GM19438 (cell line): ENCODE measurements at regions not wholly inside any gene's neighbourhood (a gene's known extent, or its start where the extent isn't known, plus 50 kb on each side); places are given as distances from the start of the nearest gene placed in this dataset.

Experiments
- ATAC-seq: cut with Tn5 transposase; IDR thresholded peaks from one replicate; pipeline ENCODE4 v1.9.1; 2021; ENCODE audit warnings: low read depth; ENCODE audit not compliant: unreplicated experiment

GRCh38 chr18:40450751-40451150, 1504.3 kb upstream of the PIK3C3 start:
- no peak for ATAC-seq

DNA sequence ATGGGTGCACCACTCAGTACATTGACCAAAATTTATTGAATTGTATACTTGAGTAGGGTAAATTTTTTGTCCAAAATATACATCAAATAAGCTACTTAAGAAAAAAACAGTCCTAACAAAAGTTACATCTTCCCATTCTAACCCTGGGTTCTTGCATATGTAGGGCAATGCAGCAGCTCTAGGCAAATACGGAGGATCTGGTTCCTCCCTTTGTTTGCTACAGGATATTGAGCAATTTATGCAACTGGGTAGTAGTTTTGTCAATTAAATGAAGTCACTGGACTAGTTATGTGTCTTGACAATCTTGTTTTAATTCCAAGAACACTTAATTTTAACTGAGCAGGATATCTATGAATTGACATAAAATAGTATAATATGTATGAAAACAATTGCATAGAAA, 1507.2 kb upstream of the PIK3C3 start:
- ATAC-seq: no peak

DNA sequence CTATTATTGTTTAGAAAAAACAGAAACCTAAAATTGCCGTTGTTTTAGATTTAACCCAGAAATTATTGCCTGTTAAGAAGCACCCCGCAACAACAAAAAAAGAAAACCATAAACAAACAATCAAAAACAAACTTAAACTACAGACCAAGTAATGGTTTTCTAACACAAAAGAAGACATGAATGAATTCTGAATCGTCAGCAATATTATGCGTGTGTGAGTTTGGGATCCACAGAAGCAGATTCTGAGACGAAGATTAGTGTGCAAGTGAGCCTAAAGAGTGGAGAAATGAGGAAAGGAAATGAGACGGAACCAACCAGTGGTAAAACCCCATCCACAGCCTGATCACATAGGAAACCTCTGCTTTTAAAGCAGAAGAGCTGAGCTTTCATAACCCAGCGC, 1514.9 kb upstream of the PIK3C3 start:
- no peak for ATAC-seq

- ATAC-seq: no peak
These were observed 1517.5 kb upstream of the PIK3C3 start for GRCh38 chr18:40437517-40437916.

DNA sequence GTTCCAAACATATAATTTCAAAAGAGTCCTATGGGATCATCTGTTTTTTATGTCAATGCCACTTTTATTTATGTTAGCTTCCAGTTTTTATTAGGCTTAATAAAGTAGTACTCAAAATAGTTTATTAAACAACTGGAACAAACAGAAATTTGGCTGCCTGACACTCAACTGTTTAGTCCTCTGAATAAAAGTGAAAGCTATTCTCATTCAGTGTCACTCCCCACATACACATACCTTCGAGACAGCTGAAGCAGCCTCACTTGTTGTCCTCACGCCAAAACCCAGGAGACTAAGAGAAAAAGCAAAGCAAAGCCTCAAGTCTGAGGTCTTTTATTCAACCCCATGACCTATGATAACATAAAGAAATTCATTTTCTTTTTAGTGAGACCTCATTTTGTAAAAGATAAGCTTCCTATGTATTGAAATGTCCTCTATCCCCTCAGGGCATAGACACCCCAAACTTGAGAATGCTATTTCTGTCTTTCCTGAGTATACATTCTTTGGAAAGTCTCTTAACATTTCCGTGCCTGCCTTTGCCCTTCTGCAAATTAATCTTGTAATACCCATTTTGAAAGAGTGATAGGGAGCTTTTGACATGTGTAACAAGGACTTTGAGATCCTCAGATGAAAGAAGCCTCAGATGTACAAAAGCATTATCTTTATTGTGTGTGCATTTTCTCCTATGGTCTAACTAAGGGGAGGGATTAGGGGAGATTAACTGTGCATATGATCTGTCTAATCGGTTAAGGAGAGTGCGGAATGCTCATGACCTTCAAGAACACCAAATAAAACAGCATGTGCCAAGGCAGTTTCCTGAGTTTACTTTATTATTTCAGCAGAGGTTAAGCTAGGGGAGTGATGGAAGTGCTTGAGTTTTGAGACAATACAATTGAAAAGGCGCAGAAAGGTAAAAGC, 1523.7 kb upstream of the PIK3C3 start:
- ATAC-seq: no peak

DNA sequence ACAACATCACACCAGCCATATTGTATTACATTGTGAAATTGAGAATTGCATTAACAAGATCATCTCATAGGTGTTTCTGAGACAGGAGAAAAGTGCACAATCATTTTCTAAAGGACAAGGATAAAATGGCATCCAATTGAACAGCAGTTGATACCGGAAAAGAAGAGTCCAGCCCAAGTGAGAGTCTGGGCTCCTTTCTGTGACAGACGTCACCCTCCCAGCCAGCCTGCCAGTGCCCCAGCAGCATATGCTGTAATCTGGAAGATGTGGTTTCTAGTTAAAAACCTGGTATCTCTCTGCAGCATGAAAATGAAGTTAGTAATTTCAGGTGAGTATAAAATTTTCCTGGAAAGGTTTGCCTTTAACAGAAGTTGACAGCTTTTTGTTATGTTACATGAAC, 1531.7 kb upstream of the PIK3C3 start:
- ATAC-seq: no peak

- ATAC-seq: no peak
These were observed 1534.4 kb upstream of the PIK3C3 start for GRCh38 chr18:40420675-40421074.

GRCh38 chr18:40417501-40417900, 1537.5 kb upstream of the PIK3C3 start:
- ATAC-seq: no peak

GRCh38 chr18:40415821-40416220, 1539.2 kb upstream of the PIK3C3 start:
- ATAC-seq: no peak

GRCh38 chr18:40415176-40415791, 1539.8 kb upstream of the PIK3C3 start:
- ATAC-seq: no peak

GRCh38 chr18:40414155-40414754, 1540.8 kb upstream of the PIK3C3 start:
- ATAC-seq: no peak

DNA sequence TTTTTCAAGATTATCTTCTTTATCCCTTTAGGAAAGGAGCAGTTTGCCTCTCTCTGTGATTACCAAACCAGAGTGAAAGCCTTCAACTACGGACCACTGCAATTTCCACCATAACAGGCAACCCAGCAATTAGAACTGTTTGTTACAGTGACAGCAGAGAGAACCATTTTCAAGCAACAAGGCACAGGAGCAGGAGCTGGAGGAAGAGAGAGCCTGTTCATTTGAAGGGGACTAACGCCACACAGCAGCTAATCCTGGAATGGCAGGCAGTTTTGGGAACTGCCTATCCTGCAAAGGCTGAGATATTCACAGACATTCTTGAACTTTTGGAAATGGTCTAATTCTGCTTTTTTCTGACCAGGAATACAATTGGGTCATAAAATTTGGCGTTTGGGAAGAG, 1541.9 kb upstream of the PIK3C3 start:
- ATAC-seq: no peak

DNA sequence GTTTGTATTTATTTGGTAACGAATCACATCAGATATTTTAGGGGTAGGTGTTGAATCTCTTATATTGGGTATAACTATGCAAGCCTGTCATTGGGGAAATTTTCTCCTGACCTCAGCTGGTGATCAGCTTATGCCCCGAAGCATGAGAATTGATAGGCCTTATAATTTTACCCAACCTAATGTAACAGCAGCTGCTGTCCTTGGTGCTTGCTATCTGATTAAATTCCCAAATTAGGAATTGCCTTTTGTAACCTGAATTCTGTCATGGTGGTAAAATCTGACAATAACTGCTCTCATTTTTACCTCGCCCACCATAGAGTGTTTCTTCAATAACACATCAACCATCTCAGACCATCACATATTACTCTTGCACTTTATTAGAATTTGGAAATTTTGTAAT, 1542.6 kb upstream of the PIK3C3 start:
- no peak for ATAC-seq

GRCh38 chr18:40407909-40408308, 1547.1 kb upstream of the PIK3C3 start:
- no peak for ATAC-seq

- no peak for ATAC-seq
These were observed 1550.8 kb upstream of the PIK3C3 start for GRCh38 chr18:40404284-40404683.

DNA sequence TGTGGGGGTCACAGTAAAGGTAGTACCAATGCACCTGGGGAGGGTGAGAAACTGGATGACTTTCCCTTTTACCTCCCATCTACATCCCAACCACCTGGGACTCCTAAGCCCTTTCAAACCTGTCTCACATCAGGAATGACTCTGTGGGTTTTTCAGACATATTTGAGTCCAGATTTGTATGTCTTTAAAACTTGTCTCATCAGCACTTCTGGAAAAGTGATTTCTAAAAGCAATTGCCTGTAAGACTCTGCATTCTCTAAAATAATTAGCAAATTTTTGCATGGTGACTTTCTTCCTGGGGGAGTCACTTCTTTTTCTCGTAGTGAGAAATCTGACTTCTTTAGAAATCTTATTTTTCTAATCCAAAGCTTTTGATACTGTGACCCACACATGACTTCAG, 1553.0 kb upstream of the PIK3C3 start:
- ATAC-seq: no peak

- no peak for ATAC-seq
These were observed 1566.9 kb upstream of the PIK3C3 start for GRCh38 chr18:40388121-40388520.

DNA sequence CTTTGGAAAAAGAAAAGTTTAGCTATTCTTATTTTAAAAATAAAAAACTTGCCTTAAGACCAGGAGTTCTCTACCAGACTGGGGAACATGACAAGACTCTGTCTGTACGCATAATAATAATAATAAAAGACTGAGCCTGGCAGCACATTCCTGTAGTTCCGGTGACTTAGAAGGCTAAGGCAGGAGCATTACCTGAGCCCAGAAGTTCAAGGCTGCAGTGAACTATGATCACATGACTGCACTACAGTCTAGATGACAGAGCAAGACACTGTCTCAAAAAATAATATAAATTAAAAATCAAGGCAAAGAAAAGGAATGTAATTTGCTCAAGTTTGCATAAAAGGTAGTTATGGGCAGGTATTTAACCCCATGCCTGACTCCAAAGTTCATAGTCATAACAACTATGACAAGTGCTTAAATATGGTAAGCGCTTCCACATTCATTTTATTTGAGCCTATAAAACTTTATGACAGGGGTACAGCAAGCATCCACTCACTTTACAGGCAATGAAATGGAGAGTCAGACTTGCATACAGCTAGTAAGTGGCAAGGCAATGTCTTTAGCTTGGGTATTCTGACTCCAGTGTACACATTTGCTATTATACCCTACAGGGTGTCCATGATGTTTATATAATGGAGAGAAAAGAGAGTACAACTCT, 1567.8 kb upstream of the PIK3C3 start:
- no peak for ATAC-seq

GRCh38 chr18:40382197-40382596, 1572.8 kb upstream of the PIK3C3 start:
- ATAC-seq: no peak

GRCh38 chr18:40380686-40381439, 1574.2 kb upstream of the PIK3C3 start:
- no peak for ATAC-seq
